SKM-1 treated with dmso at 0.1 percent for 144 hours (cell line): ENCODE measurements at regions not wholly inside any gene's neighbourhood (a gene's known extent, or its start where the extent isn't known, plus 50 kb on each side); places are given as distances from the start of the nearest gene placed in this dataset.
"Not testable (repeated sequence)": the region's sequence is repeated elsewhere in the genome, so short reads cannot be mapped to it uniquely, and the experiment has no call there.

ENCODE experiments used
- DNase-seq: peaks from one replicate; lab custom pipeline; 2025; ENCODE audit not compliant: unreplicated experiment; lab: John Stamatoyannopoulos, UW

GRCh38 chr18:44564922-44565321, 115.8 kb upstream of the SETBP1 start:
- no peak for DNase-seq

DNA sequence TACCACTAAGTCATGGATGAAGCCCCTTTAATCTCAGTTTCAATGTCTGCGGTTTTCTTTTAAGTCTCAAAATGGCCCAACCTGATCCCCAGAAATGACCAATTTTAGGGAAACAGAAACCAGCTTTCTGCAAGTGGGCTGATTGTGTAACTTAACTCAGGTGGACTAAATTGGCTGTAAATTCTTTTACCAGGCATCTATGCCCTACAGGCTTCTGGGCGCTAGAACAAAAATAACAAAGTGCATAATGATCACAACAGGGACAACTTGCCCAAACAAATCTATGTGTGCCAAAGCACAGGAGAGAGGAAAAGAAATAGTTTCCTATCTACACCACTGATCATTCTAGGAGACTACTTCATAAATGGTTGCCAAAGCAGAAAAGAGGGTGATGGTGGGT, 112.3 kb upstream of the SETBP1 start:
- no peak for DNase-seq

DNA sequence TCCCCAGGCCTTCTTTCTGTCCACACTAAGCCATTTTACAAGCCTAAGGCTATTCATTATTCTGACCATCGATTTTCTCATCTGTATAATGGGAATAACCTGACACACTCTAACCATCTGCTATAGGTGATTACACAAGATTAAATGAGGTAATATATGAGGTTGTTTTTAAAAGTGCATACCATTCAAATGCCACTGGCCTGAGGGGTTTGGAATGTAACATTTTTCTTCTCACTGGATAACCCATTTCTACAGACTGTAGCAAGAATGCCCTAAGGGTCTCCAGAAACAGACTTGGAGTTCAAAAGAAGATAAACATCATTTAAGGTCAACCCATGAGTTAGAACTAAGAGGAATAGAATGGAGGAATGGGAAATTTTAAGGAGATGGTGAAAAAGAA, 111.7 kb upstream of the SETBP1 start:
- no peak for DNase-seq

- no peak for DNase-seq
Observed at GRCh38 chr18:44569391-44570055, 111.2 kb upstream of the SETBP1 start.

- DNase-seq, result no peak
Observed at GRCh38 chr18:44579028-44579702, 101.5 kb upstream of the SETBP1 start.

DNA sequence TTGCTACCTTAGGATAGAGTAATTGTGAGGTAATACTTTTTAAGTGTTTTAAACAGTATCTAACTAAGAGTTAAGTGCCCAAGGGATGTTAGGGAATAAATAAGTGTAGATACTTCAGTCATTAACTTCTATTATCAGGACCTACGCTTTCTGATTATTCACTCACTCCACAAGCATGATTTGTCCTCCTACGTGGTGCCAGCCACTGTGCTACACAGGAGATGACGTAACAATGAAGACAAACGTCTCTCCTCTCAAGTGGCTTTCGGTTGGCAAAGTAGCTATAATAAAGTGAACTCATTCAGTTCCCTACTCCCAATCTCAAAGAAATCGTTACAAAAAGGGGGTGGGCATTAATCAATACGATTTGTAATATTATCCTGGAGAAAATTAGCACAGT, 100.9 kb upstream of the SETBP1 start:
- no peak for DNase-seq

DNA sequence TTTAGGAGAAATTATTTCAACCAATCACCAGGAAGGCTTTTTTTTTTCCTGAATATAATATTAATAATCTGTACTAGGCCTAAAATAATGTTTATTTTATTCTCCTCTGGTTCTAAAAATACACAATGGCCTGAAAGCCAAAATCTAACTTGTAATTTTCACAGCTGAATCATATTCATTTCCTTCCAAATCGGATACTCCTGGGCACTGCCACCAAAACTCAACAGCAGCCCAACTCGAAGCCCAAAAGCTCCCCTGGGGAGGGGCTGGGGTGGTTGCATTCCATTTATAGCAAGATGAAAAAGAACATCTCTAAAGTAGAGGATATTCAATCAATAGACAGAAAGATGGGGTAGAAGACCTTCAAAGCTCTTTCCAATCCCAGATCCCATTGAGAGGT, 100.5 kb upstream of the SETBP1 start:
- DNase-seq, result no peak

GRCh38 chr18:44580782-44581181, 99.9 kb upstream of the SETBP1 start:
- not testable (repeated sequence) for DNase-seq

GRCh38 chr18:44582456-44582855, 98.2 kb upstream of the SETBP1 start:
- DNase-seq, result no peak

DNA sequence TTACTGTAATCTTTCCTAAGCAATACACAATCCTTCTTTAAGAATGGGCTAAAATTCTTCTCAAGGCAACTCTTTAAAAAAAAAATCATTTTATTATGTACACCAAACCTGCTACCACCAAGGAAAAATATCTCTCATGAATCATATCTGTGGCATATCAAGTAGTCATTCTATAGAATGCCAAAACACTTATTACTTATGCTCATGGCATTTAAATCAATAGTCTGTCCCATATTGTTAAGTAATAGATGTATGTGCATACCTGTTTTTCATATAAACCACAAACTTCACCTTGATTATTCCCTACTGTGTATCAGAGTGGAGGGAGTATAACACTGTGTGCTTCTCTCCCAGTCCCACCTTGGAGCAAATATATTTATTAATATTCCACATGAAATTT, 95.8 kb upstream of the SETBP1 start:
- DNase-seq, result no peak

- no peak for DNase-seq
Observed at GRCh38 chr18:44586782-44587524, 93.7 kb upstream of the SETBP1 start.

DNA sequence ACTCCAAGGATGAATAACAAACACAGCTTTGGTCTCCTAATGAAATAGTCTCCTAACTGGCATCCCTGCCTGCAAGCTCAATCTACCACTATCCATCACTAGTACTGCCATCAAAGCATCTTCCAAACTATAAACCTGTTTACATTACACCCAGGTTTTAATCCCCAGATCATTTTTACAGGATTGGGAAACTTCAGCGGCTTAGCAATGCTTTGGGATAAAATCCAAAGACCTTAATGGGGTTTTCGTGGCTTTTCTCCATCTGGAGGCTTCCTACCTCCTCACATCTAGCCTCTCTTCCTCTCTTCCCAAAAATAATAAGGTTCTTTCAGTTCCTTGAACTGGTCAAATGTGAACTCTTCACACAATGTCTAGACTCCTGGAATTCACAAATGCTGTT, 92.2 kb upstream of the SETBP1 start:
- no peak for DNase-seq

DNA sequence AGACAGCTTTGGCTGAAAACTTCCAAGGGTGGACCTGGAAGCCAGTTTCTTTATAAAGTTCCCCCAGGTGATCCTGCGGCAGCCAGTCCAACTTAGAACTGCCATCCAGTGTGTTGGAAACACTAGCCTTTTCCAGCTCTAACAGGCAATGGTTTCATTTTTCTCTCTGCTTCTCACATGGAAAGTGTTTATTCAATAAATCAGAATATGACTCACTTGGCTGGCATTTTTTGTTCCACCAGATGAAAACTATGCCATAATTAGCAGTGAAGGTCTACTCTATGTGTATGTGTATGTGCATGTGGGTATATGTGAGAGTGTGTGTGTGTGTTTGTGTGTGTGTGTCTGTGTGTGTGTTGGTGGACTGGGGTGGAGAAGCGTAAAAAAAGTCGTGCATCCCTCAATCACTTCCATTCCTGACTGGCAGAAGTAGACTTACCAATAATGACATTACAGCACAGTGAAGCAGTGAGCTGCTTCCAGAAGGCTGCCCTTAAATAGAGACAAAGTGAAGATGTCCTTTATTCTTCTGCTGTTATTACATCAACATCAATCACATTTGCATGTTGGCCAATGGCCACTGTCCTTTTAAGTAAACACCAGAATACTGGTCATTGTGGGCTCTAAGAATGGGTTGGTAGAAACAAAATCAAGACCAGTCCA, 90.9 kb upstream of the SETBP1 start:
- no peak for DNase-seq

DNA sequence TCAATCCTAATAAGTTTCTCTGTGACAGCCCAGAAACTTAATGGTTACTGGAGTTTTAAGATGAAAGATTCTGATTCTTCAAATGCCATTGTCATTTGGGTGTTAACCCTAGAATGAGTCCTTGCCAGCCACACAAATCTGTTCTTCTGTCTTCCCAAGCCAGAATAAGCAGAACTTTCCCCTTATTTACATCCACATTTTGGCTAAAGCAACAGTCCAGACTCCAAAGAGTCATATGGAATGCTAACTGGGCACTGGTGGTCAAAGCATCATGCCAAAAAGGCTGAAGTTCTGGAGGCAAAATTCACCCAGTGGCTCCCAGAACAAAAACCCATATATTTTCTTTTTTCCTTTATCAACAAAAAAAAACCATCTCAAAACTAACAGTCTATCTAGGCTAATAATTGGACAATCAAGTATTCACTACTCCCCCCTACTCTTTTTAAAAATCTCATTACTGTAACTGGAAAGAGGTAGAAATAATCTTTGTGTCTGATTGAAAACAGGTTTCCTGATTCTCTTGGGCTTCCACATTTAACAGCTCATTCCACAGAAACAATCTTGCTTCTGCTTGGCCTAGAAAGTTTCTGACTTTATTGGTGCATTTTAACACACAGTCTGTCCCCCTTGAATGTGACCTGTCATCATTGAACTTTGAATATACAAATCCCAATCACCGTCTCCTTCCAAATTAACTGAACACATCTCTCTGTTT, 89.6 kb upstream of the SETBP1 start:
- no peak for DNase-seq

DNA sequence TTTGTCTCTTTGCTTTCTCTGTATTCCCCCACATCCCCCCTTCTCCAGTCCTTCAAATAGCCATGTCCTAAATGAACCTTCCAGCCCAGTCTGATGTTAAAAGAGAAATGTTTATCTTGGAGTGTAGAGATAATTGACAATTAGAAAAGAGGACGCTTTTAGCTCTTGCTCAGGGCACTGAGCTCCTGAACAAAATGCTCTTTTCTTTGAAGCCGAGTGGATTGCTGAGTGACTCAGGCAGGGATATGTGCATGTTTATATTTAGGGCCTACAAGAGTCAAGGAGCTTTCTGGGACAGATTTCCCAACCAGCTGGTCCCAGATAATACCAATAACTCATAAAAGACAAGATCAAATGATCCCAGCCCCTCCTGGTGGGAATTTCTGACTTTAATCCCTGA, 88.0 kb upstream of the SETBP1 start:
- no peak for DNase-seq

DNA sequence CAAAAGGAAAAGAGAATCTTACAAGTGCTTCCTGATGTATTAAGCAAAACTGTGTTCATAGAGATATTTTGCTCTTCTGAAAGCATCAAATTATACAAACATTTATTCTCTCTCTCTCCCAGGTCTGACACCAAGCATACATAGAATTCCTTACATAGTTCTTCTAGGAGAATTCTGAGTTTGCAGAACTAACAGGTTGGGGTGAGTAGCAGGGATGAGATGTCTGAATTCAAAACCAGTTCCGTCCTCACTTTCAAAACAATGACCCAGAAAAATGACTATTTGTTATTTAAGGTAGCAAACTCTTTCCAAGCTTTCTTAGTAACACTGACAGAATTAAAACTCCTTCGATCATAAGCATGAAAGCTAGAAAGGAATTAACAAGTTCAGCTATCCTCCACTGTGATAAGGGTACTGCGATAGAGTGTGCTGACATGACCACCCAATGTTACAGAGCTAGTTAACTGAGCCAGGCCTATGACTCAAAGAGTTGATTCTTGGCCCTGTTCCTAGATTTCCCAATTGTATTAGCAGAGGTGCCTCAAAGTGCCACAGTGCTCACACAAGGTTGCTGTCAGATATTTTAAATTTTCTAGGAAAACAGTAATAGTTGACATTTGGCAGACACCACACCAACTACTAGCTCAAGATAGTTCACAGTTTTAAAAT, 85.8 kb upstream of the SETBP1 start:
- DNase-seq, result no peak

- DNase-seq, result no peak
Observed at GRCh38 chr18:44597797-44598196, 82.9 kb upstream of the SETBP1 start.

GRCh38 chr18:44598514-44598913, 82.2 kb upstream of the SETBP1 start:
- no peak for DNase-seq

- DNase-seq, result no peak
Observed at GRCh38 chr18:44599412-44599811, 81.3 kb upstream of the SETBP1 start.

DNA sequence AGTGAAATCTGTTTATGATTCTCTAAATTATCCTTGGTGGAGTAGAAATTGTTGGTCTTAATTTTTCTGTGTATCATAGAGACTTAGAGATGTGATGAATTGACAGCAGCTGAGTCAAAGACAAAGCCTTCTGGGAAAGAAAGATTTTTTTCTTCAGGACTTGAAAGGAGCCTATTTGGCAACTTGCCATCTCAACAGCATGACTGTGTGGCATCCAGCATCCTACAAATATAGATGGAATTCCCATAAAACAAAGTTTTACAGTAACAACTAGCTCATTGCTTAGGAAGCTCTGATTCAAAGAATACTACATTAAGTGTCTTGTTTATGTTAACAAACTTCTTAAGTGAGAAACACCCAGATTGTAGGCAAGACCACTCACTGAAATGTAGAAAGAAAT, 79.2 kb upstream of the SETBP1 start:
- DNase-seq, result no peak

DNA sequence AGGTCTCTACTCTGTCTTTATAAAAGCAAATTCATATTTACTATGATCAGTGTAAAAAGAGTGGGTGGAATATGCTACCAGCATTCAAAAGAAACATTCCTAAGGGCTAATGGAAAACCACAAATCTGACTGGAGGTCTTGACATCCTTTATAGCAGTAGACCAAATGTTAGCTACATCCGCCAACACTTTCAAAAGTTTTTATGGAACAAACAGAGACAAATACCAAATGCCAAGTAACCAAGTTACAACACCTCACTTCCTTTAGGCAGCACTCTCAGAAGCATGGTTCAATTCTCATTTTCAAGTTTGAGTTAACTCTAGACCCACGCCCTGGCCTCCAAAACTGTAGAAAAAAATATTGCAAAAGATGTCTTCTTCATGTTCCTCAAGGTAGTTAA, 78.3 kb upstream of the SETBP1 start:
- no peak for DNase-seq
